ENCODE measurements at regions not wholly inside any gene's neighbourhood (a gene's known extent, or its start where the extent isn't known, plus 50 kb on each side); places are given as distances from the start of the nearest gene placed in this dataset.
"Not testable (repeated sequence)": the region's sequence is repeated elsewhere in the genome, so short reads cannot be mapped to it uniquely, and the experiment has no call there.

- no peaks in the 10 kb centered on the region for H3K27me3 ChIP-seq (ENCODE audit: control insufficient read depth, insufficient read depth, low read length)
- no peaks in the 10 kb centered on the region for H3K36me3 ChIP-seq (ENCODE audit: control insufficient read depth, insufficient read depth, low read length)
- no peak overlapping the region for H3K27ac ChIP-seq (ENCODE audit: low read depth, low read length)
- DNase-seq (ENCODE audit: low read depth in 4 of 6, low spot score in 6 of 6): peak in 1 of 6 donors; percentile 26
- H3K4me1 ChIP-seq (ENCODE audit: control insufficient read depth, insufficient read depth, low read length): no peaks in the 10 kb centered on the region
- H3K4me3 ChIP-seq (ENCODE audit: low read depth, low read length): no peak overlapping the region
- no peaks in the 10 kb centered on the region for H3K9me3 ChIP-seq (ENCODE audit: control insufficient read depth, insufficient read depth, low read length)
Measured at GRCh38 chr7:9718071-9718661, 1255.5 kb upstream of the PHF14 start.

- Histone ChIP-seq H3K4me3 (ENCODE audit: low read depth, low read length) (no peak overlapping the region), H3K27ac (ENCODE audit: low read depth, low read length) (no peak overlapping the region), H3K36me3 (ENCODE audit: control insufficient read depth, insufficient read depth, low read length) (no peaks in the 10 kb centered on the region), H3K27me3 (ENCODE audit: control insufficient read depth, insufficient read depth, low read length) (no peaks in the 10 kb centered on the region), H3K9me3 (ENCODE audit: control insufficient read depth, insufficient read depth, low read length) (no peaks in the 10 kb centered on the region), H3K4me1 (ENCODE audit: control insufficient read depth, insufficient read depth, low read length) (no peaks in the 10 kb centered on the region)
- WGBS (ENCODE audit: insufficient coverage): 100% methylated on average over 4 of the region's 4 CpGs
- no peak for DNase-seq (ENCODE audit: low read depth in 4 of 6, low spot score in 6 of 6)
Measured at GRCh38 chr7:9719303-9719702, 1254.4 kb upstream of the PHF14 start.

- Histone ChIP-seq H3K36me3 (ENCODE audit: control insufficient read depth, insufficient read depth, low read length) (no peaks in the 10 kb centered on the region), H3K27me3 (ENCODE audit: control insufficient read depth, insufficient read depth, low read length) (no peaks in the 10 kb centered on the region), H3K4me1 (ENCODE audit: control insufficient read depth, insufficient read depth, low read length) (no peaks in the 10 kb centered on the region), H3K27ac (ENCODE audit: low read depth, low read length) (no peak overlapping the region), H3K4me3 (ENCODE audit: low read depth, low read length) (no peak overlapping the region), H3K9me3 (ENCODE audit: control insufficient read depth, insufficient read depth, low read length) (no peaks in the 10 kb centered on the region)
- no CpG with 5 or more reads among the region's 3 CpGs for WGBS (ENCODE audit: insufficient coverage)
- DNase-seq (ENCODE audit: low read depth in 4 of 6, low spot score in 6 of 6): no peak
Measured at GRCh38 chr7:9719721-9720120, 1254.0 kb upstream of the PHF14 start.

GRCh38 chr7:9725940-9726663, 1247.6 kb upstream of the PHF14 start:
- WGBS (ENCODE audit: insufficient coverage): 95% methylated on average over 32 of the region's 60 CpGs
- H3K4me1 ChIP-seq (ENCODE audit: control insufficient read depth, insufficient read depth, low read length): not testable (repeated sequence)

GRCh38 chr7:9726811-9727210, 1246.9 kb upstream of the PHF14 start:
- not testable (repeated sequence) for H3K4me3 ChIP-seq (ENCODE audit: low read depth, low read length); H3K27ac ChIP-seq (ENCODE audit: low read depth, low read length); H3K9me3 ChIP-seq (ENCODE audit: control insufficient read depth, insufficient read depth, low read length); H3K36me3 ChIP-seq (ENCODE audit: control insufficient read depth, insufficient read depth, low read length); H3K4me1 ChIP-seq (ENCODE audit: control insufficient read depth, insufficient read depth, low read length); DNase-seq (ENCODE audit: low read depth in 4 of 6, low spot score in 6 of 6); H3K27me3 ChIP-seq (ENCODE audit: control insufficient read depth, insufficient read depth, low read length)
- WGBS (ENCODE audit: insufficient coverage): 98% methylated on average over 8 of the region's 22 CpGs

More at GRCh38 chr7:9725940-9726663, 1247.6 kb upstream of the PHF14 start:
- not testable (repeated sequence) for H3K36me3 ChIP-seq (ENCODE audit: control insufficient read depth, insufficient read depth, low read length); H3K9me3 ChIP-seq (ENCODE audit: control insufficient read depth, insufficient read depth, low read length); H3K4me3 ChIP-seq (ENCODE audit: low read depth, low read length); H3K27ac ChIP-seq (ENCODE audit: low read depth, low read length); DNase-seq (ENCODE audit: low read depth in 4 of 6, low spot score in 6 of 6); H3K27me3 ChIP-seq (ENCODE audit: control insufficient read depth, insufficient read depth, low read length)

GRCh38 chr7:9727467-9727869, 1246.2 kb upstream of the PHF14 start:
- not testable (repeated sequence) for H3K9me3 ChIP-seq (ENCODE audit: control insufficient read depth, insufficient read depth, low read length); H3K4me3 ChIP-seq (ENCODE audit: low read depth, low read length); DNase-seq (ENCODE audit: low read depth in 4 of 6, low spot score in 6 of 6); H3K36me3 ChIP-seq (ENCODE audit: control insufficient read depth, insufficient read depth, low read length); H3K27ac ChIP-seq (ENCODE audit: low read depth, low read length); H3K4me1 ChIP-seq (ENCODE audit: control insufficient read depth, insufficient read depth, low read length); H3K27me3 ChIP-seq (ENCODE audit: control insufficient read depth, insufficient read depth, low read length)
- WGBS (ENCODE audit: insufficient coverage): 95% methylated on average over 13 of the region's 13 CpGs

- H3K36me3 ChIP-seq (ENCODE audit: control insufficient read depth, insufficient read depth, low read length); H3K4me3 ChIP-seq (ENCODE audit: low read depth, low read length); H3K4me1 ChIP-seq (ENCODE audit: control insufficient read depth, insufficient read depth, low read length); H3K27me3 ChIP-seq (ENCODE audit: control insufficient read depth, insufficient read depth, low read length); DNase-seq (ENCODE audit: low read depth in 4 of 6, low spot score in 6 of 6); H3K27ac ChIP-seq (ENCODE audit: low read depth, low read length); H3K9me3 ChIP-seq (ENCODE audit: control insufficient read depth, insufficient read depth, low read length): not testable (repeated sequence)
- WGBS (ENCODE audit: insufficient coverage): 100% methylated on average over 7 of the region's 17 CpGs
Measured at GRCh38 chr7:9728014-9728657, 1245.5 kb upstream of the PHF14 start.

- no peaks in the 10 kb centered on the region for H3K27me3 ChIP-seq (ENCODE audit: control insufficient read depth, insufficient read depth, low read length)
- no peak for DNase-seq (ENCODE audit: low read depth in 4 of 6, low spot score in 6 of 6)
- H3K9me3 ChIP-seq (ENCODE audit: control insufficient read depth, insufficient read depth, low read length): no peaks in the 10 kb centered on the region
- no peak overlapping the region for H3K4me3 ChIP-seq (ENCODE audit: low read depth, low read length)
- 90% methylated on average over 2 of the region's 4 CpGs for WGBS (ENCODE audit: insufficient coverage)
- H3K36me3 ChIP-seq (ENCODE audit: control insufficient read depth, insufficient read depth, low read length): no peaks in the 10 kb centered on the region
- H3K27ac ChIP-seq (ENCODE audit: low read depth, low read length): no peak overlapping the region
- no peaks in the 10 kb centered on the region for H3K4me1 ChIP-seq (ENCODE audit: control insufficient read depth, insufficient read depth, low read length)
Measured at GRCh38 chr7:9752033-9752432, 1221.6 kb upstream of the PHF14 start.

GRCh38 chr7:9761224-9761623, 1212.4 kb upstream of the PHF14 start:
- WGBS (ENCODE audit: insufficient coverage): 81% methylated on average over 2 of the region's 2 CpGs

GRCh38 chr7:9776900-9777299, 1196.8 kb upstream of the PHF14 start:
- Histone ChIP-seq H3K4me3 (ENCODE audit: low read depth, low read length) (no peak overlapping the region), H3K36me3 (ENCODE audit: control insufficient read depth, insufficient read depth, low read length) (no peaks in the 10 kb centered on the region), H3K4me1 (ENCODE audit: control insufficient read depth, insufficient read depth, low read length) (no peaks in the 10 kb centered on the region), H3K27ac (ENCODE audit: low read depth, low read length) (no peak overlapping the region), H3K27me3 (ENCODE audit: control insufficient read depth, insufficient read depth, low read length) (no peaks in the 10 kb centered on the region), H3K9me3 (ENCODE audit: control insufficient read depth, insufficient read depth, low read length) (peaks cover 2% of the 10 kb centered on the region)
- DNase-seq (ENCODE audit: low read depth in 4 of 6, low spot score in 6 of 6): no peak
- WGBS (ENCODE audit: insufficient coverage): 71% methylated on average over 2 of the region's 2 CpGs

More at GRCh38 chr7:9761224-9761623, 1212.4 kb upstream of the PHF14 start:
- no peak for DNase-seq (ENCODE audit: low read depth in 4 of 6, low spot score in 6 of 6)
- Histone ChIP-seq H3K27me3 (ENCODE audit: control insufficient read depth, insufficient read depth, low read length) (no peaks in the 10 kb centered on the region), H3K9me3 (ENCODE audit: control insufficient read depth, insufficient read depth, low read length) (no peaks in the 10 kb centered on the region), H3K4me3 (ENCODE audit: low read depth, low read length) (no peak overlapping the region), H3K27ac (ENCODE audit: low read depth, low read length) (no peak overlapping the region), H3K36me3 (ENCODE audit: control insufficient read depth, insufficient read depth, low read length) (no peaks in the 10 kb centered on the region), H3K4me1 (ENCODE audit: control insufficient read depth, insufficient read depth, low read length) (no peaks in the 10 kb centered on the region)
